Fibroblast of skin of right biceps (primary cell): ENCODE measurements at regions not wholly inside any gene's neighbourhood (a gene's known extent, or its start where the extent isn't known, plus 50 kb on each side); places are given as distances from the start of the nearest gene placed in this dataset.

ENCODE experiments used
- DNase-seq: peaks from one replicate; pipeline ENCODE4 v3.0.0-alpha.2; 2013

DNA sequence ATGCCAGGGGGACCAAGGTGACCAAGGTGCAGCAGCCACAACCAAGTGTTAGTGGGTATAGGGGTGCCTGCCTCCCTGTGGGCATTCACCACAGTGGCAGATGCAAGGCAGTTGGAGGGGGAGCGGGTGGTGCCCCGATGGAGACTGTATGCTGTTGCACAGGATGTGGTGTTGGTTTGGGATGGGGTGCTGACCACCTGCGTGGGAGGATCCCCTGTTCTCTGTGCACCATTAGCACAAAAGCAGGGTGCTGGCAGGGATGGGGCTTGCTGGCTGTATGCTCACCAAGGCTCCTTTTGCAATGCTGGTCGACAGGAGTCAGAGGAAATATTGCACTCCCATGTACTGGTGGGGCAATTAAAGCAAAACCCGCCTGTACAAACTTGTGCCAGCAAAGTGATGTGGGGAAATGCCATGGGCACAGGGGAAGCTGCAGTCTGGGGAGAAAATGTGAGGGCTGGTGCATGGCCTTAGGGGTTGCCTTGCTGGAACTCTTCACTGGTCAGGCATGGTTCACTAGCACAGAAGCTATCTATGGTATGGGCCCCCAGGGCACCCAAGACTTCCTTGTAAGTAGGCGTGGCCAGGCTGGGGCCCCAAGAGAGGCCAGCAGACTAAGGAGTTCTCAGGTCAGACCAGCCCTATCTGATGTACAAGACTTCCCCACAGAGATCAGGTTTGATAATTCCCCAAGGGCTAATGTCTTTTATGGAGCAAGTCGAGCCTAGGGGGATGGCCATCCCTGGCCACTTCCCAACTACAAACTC lies 51.9 kb upstream of the GNAT3 start:
- no peak for DNase-seq

- no peak for DNase-seq
Measured at GRCh38 chr7:80565554-80565953, 53.7 kb upstream of the GNAT3 start.

GRCh38 chr7:80581486-80582260 lies 56.8 kb upstream of the CD36 start:
- no peak for DNase-seq

- no peak for DNase-seq
Measured at GRCh38 chr7:80583901-80584300, 54.5 kb upstream of the CD36 start.

GRCh38 chr7:80584778-80585177 lies 53.7 kb upstream of the CD36 start:
- peak; percentile 17 for DNase-seq

GRCh38 chr7:80587538-80587937 lies 50.9 kb upstream of the CD36 start:
- DNase-seq: no peak

- peak; percentile 4 for DNase-seq
Measured at GRCh38 chr7:80588591-80588990, 49.9 kb upstream of the CD36 start.
